ENCODE measurements at regions not wholly inside any gene's neighbourhood (a gene's known extent, or its start where the extent isn't known, plus 50 kb on each side); places are given as distances from the start of the nearest gene placed in this dataset.

GRCh38 chr2:108067820-108068405 is 81.6 kb downstream of the SLC5A7 start:
- no peak for DNase-seq (ENCODE audit: low spot score)

GRCh38 chr2:108069515-108070310 is 83.4 kb downstream of the SLC5A7 start:
- no peak for DNase-seq (ENCODE audit: low spot score)

- DNase-seq (ENCODE audit: low spot score), result no peak
Measured at GRCh38 chr2:108073415-108074072, 87.2 kb downstream of the SLC5A7 start.

GRCh38 chr2:108074150-108074549 is 87.8 kb downstream of the SLC5A7 start:
- no peak for DNase-seq (ENCODE audit: low spot score)

- DNase-seq (ENCODE audit: low spot score), result no peak
Measured at GRCh38 chr2:108074946-108075345, 88.6 kb downstream of the SLC5A7 start.

GRCh38 chr2:108076527-108076926 is 90.2 kb downstream of the SLC5A7 start:
- no peak for DNase-seq (ENCODE audit: low spot score)

GRCh38 chr2:108079736-108080135 is 93.4 kb downstream of the SLC5A7 start:
- DNase-seq (ENCODE audit: low spot score), result no peak

GRCh38 chr2:108080177-108080576 is 93.9 kb downstream of the SLC5A7 start:
- DNase-seq (ENCODE audit: low spot score), result no peak

- DNase-seq (ENCODE audit: low spot score), result no peak
Measured at GRCh38 chr2:108082978-108083377, 96.7 kb downstream of the SLC5A7 start.

GRCh38 chr2:108084311-108084710 is 98.0 kb downstream of the SLC5A7 start:
- no peak for DNase-seq (ENCODE audit: low spot score)

- DNase-seq (ENCODE audit: low spot score), result no peak
Measured at GRCh38 chr2:108092886-108093285, 106.6 kb downstream of the SLC5A7 start.

GRCh38 chr2:108101481-108101880 is 115.2 kb downstream of the SLC5A7 start:
- DNase-seq (ENCODE audit: low spot score), result no peak

- DNase-seq (ENCODE audit: low spot score), result no peak
Measured at GRCh38 chr2:108106731-108107130, 120.4 kb downstream of the SLC5A7 start.

- no peak for DNase-seq (ENCODE audit: low spot score)
Measured at GRCh38 chr2:108111936-108112335, 125.6 kb downstream of the SLC5A7 start.

GRCh38 chr2:108115868-108116267 is 123.9 kb upstream of the SULT1C3 start:
- no peak for DNase-seq (ENCODE audit: low spot score)

GRCh38 chr2:108118996-108119395 is 120.8 kb upstream of the SULT1C3 start:
- DNase-seq (ENCODE audit: low spot score), result no peak

- no peak for DNase-seq (ENCODE audit: low spot score)
Measured at GRCh38 chr2:108119492-108119891, 120.3 kb upstream of the SULT1C3 start.

- DNase-seq (ENCODE audit: low spot score), result no peak
Measured at GRCh38 chr2:108124736-108125495, 114.9 kb upstream of the SULT1C3 start.

- DNase-seq (ENCODE audit: low spot score), result no peak
Measured at GRCh38 chr2:108125581-108125980, 114.2 kb upstream of the SULT1C3 start.

GRCh38 chr2:108128249-108128648 is 111.5 kb upstream of the SULT1C3 start:
- DNase-seq (ENCODE audit: low spot score), result no peak

- no peak for DNase-seq (ENCODE audit: low spot score)
Measured at GRCh38 chr2:108129636-108130035, 110.1 kb upstream of the SULT1C3 start.

GRCh38 chr2:108133457-108133856 is 106.3 kb upstream of the SULT1C3 start:
- no peak for DNase-seq (ENCODE audit: low spot score)
